Fibroblast of villous mesenchyme (primary cell): ENCODE measurements at regions not wholly inside any gene's neighbourhood (a gene's known extent, or its start where the extent isn't known, plus 50 kb on each side); places are given as distances from the start of the nearest gene placed in this dataset.

Experiments
- DNase-seq: peaks from one replicate; pipeline ENCODE4 v3.0.0-alpha.2; 2010; ENCODE audit warnings: low read depth
- H3K4me3 ChIP-seq: 2 replicates; pipeline ENCODE4 v1.5.1; 2011; ENCODE audit warnings: low read depth, mild to moderate bottlenecking, low read length
- CTCF ChIP-seq: IDR thresholded peaks from 2 replicates; pipeline ENCODE4 v1.5.1; 2012; ENCODE audit warnings: low read depth, mild to moderate bottlenecking, low read length; ENCODE audit not compliant: insufficient read depth

- DNase-seq, result no peak
- H3K4me3 ChIP-seq, result no peak overlapping the region
- TF ChIP-seq CTCF, result no peak
Measured at GRCh38 chr18:26714739-26715138, 150.8 kb downstream of the AQP4 start.

- no peak for TF ChIP-seq CTCF
- no peak for DNase-seq
- no peak overlapping the region for H3K4me3 ChIP-seq
Measured at GRCh38 chr18:26711756-26712155, 153.8 kb downstream of the AQP4 start.

GRCh38 chr18:26710470-26711096 is 154.9 kb downstream of the AQP4 start:
- TF ChIP-seq CTCF, result no peak
- no peak overlapping the region for H3K4me3 ChIP-seq
- DNase-seq, result no peak

- DNase-seq, result no peak
- no peak for TF ChIP-seq CTCF
Measured at GRCh38 chr18:26709897-26710296, 155.6 kb downstream of the AQP4 start.

GRCh38 chr18:26708806-26709716 is 156.4 kb downstream of the AQP4 start:
- DNase-seq, result no peak
- no peak overlapping the region for H3K4me3 ChIP-seq
- no peak for TF ChIP-seq CTCF

More at GRCh38 chr18:26709897-26710296, 155.6 kb downstream of the AQP4 start:
- no peak overlapping the region for H3K4me3 ChIP-seq

GRCh38 chr18:26706911-26707351 is 158.6 kb downstream of the AQP4 start:
- no peak for DNase-seq
- TF ChIP-seq CTCF, result no peak
- H3K4me3 ChIP-seq, result no peak overlapping the region
